ENCODE measurements at regions not wholly inside any gene's neighbourhood (a gene's known extent, or its start where the extent isn't known, plus 50 kb on each side); places are given as distances from the start of the nearest gene placed in this dataset.
"Not testable (repeated sequence)": the region's sequence is repeated elsewhere in the genome, so short reads cannot be mapped to it uniquely, and the experiment has no call there.

GRCh38 chr5:145660897-145661640 lies 174.1 kb downstream of the PRELID2 start:
- no peak for DNase-seq (ENCODE audit: low read depth)

GRCh38 chr5:145658435-145658834 lies 176.7 kb downstream of the PRELID2 start:
- H3K4me3 ChIP-seq (ENCODE audit: low read depth, low read length), result no peak overlapping the region
- DNase-seq (ENCODE audit: low read depth), result no peak
- TF ChIP-seq CTCF (conservative IDR thresholded peaks at IDR 0.05; ENCODE audit: low read depth, low read length), result no peak

More at GRCh38 chr5:145660897-145661640, 174.1 kb downstream of the PRELID2 start:
- H3K4me3 ChIP-seq (ENCODE audit: low read depth, low read length), result no peak overlapping the region
- no peak for TF ChIP-seq CTCF (conservative IDR thresholded peaks at IDR 0.05; ENCODE audit: low read depth, low read length)

- not testable (repeated sequence) for H3K4me3 ChIP-seq (ENCODE audit: low read depth, low read length); DNase-seq (ENCODE audit: low read depth)
These were observed 182.4 kb downstream of the PRELID2 start for GRCh38 chr5:145652700-145653099.

GRCh38 chr5:145647137-145647536 lies 188.0 kb downstream of the PRELID2 start:
- DNase-seq (ENCODE audit: low read depth); H3K4me3 ChIP-seq (ENCODE audit: low read depth, low read length): not testable (repeated sequence)

GRCh38 chr5:145643214-145643613 lies 191.9 kb downstream of the PRELID2 start:
- DNase-seq (ENCODE audit: low read depth); H3K4me3 ChIP-seq (ENCODE audit: low read depth, low read length): not testable (repeated sequence)

GRCh38 chr5:145637396-145637795 lies 197.7 kb downstream of the PRELID2 start:
- no peak overlapping the region for H3K4me3 ChIP-seq (ENCODE audit: low read depth, low read length)
- TF ChIP-seq CTCF (conservative IDR thresholded peaks at IDR 0.05; ENCODE audit: low read depth, low read length), result no peak
- DNase-seq (ENCODE audit: low read depth), result no peak

GRCh38 chr5:145636371-145636770 lies 198.8 kb downstream of the PRELID2 start:
- H3K4me3 ChIP-seq (ENCODE audit: low read depth, low read length), result no peak overlapping the region
- no peak for DNase-seq (ENCODE audit: low read depth)
- no peak for TF ChIP-seq CTCF (conservative IDR thresholded peaks at IDR 0.05; ENCODE audit: low read depth, low read length)

- H3K4me3 ChIP-seq (ENCODE audit: low read depth, low read length), result no peak overlapping the region
- DNase-seq (ENCODE audit: low read depth), result no peak
- no peak for TF ChIP-seq CTCF (conservative IDR thresholded peaks at IDR 0.05; ENCODE audit: low read depth, low read length)
These were observed 201.7 kb downstream of the PRELID2 start for GRCh38 chr5:145633474-145633873.
